GM19043 (cell line): ENCODE measurements at regions not wholly inside any gene's neighbourhood (a gene's known extent, or its start where the extent isn't known, plus 50 kb on each side); places are given as distances from the start of the nearest gene placed in this dataset.

Experiments used
- ATAC-seq: cut with Tn5 transposase; IDR thresholded peaks from one replicate; pipeline ENCODE4 v1.9.1; 2021; ENCODE audit warnings: low read depth; ENCODE audit not compliant: unreplicated experiment

DNA sequence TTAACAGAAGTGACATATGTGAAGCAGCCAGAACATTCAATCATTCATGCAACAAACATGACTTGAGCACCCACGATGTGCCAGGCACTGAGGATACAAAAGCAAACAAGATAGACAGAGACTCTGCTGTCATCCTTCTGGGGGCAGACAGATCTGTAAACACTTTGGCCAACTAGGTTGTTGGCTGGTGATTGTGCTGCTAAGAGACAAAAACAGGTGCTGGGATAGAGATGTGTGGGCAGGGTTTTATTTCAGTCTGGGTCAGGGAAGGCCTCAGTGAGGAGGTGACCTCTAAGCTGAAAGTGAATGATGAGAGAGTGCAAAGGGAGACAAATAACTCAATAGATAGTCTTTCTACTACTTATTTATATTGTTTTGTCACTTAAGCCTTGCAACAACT, 147.0 kb upstream of the VEPH1 start:
- no peak for ATAC-seq

DNA sequence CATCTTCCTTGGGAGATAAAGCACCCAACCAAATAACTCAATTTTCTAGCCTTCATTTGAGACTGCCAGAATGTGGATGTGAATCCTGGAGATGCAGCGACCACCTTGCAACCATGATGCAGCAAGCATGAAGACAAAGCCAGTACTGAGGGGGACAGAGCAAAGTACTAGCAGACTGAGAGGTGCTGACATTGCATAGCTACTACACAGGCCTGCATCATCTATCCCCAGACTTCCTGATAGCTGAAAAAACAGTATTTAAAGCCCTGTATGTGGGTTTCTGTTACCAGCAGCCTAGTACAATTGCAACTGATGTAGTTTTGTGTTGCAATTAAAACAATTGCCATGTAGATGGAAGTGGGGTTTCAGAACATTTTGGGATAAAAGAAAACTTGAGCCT, 146.3 kb upstream of the VEPH1 start:
- no peak for ATAC-seq

DNA sequence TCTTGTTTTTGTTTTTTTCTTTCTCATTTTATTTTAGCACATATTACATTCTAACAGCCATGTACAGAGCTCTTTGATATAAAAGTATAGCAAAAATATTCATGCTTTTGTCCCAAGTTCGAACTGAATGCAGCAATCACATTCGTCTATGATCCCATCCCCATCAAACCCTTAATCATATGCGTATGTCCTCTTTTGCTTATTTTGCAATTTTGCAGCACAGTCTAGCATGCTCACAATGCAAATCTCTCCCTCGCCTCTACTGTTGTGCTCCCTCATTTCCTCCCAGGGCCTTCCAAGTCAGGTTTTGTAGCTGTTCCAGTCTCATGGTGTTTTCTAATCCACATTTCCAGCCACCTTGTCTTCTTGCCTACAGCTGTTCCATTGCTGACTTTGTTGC, 144.6 kb upstream of the VEPH1 start:
- ATAC-seq = no peak

DNA sequence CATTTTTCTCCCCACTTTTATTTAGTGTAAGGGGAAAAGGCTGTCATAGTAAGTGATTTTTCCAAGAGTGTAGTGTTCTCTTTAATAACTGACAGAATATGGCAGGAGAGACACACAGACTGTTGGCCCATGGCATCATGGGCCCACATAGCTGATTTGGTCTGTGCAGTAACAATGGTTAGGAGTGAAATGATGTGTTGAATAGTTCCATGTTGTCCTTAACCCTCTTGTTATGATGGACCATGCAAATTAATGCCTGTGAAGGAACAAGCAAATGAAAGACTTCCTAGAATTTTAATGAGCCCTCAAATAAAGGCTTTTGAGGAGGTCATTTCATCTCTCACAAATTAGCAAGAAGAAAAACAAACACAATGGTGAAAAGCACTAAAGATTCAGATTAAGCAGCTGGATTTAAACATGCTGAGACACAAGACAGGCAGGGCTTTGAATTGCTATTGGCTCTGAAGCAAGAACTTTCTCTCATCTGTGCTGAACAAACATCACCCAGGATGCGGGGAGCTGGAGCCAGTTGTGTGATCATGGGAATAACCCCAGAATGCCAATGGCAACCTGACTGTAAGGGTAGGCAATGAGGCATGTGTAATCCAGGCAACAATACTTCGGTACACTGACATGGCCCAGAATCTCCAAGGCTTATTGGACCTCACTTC, 136.7 kb upstream of the VEPH1 start:
- ATAC-seq = no peak

DNA sequence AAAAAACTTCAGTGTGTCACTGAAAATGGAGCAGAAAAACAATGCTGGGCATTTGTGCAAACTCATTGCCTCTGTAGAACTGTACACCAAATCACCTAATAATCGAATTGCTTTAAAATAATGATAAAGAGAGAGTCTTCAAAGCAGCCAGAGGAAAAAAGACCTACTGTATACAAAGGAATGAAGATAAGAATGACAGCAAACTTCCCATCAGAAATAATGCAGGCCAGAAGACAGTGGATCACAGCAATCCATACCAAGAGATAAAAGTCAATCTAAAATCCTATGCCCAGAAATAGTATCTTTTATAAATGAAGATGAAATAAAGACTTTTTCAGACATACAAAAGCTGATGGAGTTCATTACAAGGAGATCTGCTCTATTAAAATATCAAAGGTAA, 134.7 kb upstream of the VEPH1 start:
- no peak for ATAC-seq

DNA sequence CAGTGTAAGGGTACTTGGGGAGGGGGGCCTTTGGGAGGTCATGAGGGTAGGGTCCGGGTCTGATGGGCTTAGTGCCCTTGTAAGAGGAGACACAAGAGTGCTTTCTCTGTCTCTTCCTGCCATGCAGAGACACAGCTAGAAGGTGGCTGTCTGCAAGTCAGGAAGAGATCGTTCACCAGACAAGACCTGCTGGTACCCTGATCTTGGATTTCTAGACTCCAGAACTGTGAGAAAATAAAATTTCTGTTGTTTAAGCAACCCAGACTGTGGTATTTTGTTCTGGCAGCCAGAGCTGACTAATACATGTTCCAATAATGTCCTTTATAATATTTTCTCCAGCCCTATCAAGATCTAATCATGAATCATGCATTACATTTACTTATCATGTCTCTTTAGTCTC, 130.0 kb upstream of the VEPH1 start:
- ATAC-seq = no peak

DNA sequence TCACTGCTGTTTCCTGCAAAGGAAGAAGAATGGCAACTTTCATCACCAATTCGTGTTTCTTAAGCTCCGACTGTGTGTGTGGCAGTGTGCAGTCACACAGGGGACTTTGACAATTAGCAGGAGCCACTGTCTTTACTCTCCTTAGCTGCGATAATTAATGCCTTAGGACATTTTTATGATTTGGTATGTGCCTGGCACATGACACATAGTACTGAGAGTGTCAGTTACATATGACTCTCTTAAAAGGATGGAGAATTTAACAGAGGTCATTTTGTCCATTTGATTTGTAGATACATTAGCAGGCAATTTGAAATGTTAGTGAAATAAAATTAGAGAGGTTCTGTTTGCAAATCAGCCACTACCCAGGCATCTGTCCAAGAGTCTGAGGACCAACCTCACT, 128.9 kb upstream of the VEPH1 start:
- no peak for ATAC-seq

DNA sequence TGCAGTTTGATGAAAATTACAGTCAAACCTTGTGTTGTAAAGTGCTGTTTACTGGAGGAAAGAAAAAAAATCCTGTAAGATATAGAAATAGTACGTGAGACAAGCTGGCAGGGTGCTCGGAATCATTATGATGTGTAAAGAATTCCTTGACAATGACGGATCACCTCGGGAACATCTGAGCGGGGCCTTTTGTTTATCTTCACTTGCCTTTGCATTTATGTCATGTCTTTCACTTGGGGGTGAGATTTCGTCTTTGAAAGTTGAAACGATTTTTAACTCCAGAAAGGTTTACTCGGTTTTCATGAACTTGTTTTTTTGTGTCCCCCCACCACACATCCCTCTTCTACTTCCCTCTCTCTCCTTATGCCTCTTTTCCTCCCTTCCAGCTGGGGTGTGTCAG, 128.3 kb upstream of the VEPH1 start:
- ATAC-seq = no peak

DNA sequence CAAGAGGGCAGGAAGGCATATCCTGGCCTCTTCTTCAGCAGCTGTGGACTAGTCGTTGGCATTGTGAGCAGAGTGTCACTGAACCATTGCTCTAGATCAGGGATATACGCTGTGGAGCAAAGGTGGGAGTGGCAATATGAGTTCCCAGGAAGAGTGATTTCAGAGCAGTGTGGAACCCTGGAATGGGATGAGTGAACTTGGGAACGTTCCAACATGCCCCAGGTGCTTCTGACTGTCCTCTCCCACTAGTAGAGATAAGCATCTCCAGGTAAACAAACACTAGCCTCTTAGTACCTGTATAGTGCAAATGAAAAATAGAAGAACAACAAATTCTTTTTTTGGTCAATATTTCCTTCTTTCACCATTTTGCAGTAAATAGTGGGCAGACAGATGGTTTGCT, 123.6 kb upstream of the VEPH1 start:
- no peak for ATAC-seq

DNA sequence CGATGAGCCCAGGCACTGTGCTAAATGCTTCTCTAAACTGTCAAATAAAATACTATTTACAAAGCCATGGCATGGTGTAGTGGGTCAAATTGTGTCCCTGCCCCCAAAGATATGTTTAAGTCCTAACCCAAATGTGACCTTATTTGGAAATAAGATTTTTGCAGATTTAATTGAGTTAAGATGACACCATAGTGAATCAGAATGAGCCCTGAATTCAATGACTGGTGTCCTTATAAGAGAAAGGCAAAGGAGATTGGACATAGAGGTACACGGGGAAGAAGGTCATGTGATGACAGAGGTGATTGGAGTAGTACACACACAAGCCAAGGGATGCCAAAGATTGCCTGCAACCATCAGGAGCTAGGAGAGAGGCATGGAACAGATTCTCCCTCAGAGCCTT, 121.6 kb upstream of the VEPH1 start:
- no peak for ATAC-seq

DNA sequence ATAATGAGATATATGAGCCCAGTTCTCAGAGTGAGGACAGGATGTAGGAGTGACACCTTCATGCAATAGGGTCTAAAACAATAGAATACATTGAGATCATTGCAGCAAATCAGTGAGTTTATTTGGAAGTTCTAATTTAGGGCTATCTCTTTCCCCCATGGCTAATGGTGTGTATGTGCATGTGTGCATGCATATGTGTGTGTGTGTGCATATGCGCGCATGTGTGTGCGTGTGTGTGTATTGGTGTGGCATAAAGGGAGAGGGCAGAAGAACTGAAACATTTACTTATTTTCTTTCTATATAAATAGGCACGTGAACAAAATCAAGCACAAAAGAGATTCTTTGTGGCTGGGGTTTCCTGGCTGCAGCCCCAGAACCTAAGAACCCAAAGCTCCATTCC, 115.7 kb upstream of the VEPH1 start:
- ATAC-seq = no peak

DNA sequence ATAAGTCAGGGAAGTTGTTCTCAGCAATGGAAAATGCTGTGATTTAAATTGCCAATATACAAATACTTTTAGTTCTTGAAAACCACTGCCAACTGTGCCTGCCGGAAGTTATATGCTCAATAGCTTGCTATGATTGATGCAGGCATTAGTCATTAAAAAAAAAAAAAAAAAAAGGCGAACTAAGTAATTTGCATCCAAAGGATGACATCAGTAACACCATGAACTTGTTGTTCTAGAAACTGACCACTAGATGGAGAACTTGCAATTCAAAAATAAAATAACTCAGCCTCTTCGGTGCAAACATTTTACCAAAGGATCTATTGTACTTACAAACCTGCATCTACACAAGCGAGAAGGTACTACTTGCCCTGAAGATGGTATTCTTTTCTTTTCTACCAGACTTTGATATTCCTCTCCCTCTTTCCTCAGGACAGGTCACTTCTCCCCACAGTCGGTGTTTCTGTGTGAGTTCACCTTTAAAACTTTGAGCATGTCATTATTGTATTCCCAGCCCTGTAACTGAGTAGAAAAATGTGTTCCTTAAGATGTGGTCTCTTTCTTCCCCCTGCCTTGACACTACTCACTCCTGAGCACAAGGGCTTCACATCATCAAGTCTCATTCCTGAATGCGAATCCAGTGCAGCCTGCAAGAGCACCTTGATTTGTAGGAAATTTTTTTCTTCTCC, 115.0 kb upstream of the VEPH1 start:
- ATAC-seq = peak; percentile 80

DNA sequence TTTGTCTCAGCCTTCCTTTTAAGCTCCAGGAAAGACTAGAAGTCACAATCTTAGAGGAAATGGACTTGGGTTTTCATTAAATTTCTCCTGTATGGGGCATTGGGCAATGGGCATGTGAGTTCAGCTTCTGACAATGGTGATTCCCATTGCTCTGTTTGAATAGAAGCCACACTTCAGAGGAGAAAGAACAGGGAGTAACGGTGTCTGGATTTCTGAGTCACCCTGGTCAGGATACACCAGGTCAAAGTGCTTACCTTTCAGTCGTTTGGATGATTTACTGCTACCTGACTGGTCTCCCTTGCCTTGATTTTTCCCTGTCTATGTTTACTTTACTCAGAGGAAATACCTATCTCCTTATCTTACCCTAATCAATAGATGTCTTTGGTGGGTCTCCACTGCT, 111.7 kb upstream of the VEPH1 start:
- ATAC-seq = no peak

DNA sequence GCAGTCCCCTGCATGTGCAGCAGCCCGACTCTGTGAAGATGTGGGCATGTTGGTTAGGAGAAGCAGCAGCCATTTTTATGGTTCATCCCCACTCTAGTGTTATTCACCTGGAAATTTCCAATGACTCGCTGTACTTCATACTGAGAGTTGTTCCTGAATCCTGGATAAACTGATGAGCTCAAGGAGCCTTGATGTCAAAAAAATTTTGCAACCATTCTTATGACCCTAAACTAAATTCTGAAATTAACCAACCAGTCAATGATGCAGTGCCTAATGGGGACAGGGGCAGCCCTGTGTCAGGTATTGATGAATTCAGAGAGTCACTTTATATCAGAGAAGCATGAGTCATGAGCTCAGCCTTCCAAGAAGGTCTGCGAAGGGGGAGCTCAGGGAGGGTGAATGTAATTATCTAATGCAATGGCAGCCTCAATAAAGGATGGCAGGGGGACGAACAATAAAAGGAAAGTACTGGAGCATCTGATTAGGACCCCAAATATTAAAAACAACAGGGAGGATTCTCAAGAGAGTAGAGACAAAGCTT, 108.4 kb upstream of the VEPH1 start:
- no peak for ATAC-seq

DNA sequence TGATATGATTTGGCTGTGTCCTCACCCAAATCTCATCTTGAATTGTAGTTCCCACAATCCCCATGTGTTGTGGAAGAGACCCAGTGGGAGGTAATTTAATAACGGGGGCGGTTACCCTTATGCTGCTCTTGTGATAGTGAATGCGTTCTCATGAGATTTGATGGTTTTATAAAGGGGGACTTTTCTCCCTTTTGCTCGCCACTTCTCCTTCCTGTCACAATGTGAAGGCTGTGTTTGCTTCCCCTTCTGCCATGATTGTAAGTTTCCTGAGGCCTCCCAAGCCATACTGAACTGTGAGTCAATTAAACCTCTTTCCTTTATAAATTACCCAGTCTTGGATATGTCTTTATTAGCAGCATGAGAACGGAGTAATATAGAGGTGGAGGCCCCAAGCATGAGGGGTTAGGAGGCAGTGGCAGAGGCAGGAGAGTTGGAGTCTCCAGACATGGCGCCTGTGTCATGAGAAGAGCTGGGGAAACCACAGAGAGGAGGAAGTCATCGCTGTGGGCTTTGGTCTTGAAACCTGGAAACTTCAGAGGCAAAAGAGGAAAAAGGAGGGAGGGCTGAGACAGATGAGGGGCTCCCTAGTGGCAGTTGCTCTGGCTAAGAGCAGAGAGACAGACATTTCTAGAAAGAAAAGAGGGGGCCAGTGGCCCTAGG, 107.8 kb upstream of the VEPH1 start:
- ATAC-seq = no peak

DNA sequence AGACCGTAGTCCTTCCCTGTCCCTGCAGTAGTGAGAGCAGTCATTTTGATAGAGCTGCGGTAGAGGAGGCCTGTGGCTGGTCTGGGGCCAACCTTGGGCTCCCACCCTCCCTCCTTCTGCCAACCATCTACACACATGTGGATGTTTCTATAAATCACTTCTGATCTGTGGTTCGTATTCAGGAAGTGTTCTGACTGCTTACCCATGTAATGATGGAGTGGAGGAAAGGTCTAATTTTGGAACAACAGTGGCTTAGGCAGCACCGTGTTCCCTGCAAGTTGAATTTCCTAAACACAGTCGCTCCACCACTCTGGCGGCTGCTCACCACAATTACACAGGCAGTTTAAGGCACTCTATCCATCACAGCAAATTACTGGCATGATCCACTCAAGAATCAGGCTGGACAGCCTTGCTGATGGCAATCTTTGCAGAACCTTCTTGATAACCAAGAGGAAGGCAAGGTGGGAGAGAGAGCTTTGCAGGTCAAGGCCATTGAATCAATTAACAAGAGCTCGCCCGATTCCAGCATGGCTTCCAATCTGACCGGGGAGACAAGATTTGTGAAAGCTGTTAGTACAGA, 104.7 kb upstream of the VEPH1 start:
- ATAC-seq = no peak

DNA sequence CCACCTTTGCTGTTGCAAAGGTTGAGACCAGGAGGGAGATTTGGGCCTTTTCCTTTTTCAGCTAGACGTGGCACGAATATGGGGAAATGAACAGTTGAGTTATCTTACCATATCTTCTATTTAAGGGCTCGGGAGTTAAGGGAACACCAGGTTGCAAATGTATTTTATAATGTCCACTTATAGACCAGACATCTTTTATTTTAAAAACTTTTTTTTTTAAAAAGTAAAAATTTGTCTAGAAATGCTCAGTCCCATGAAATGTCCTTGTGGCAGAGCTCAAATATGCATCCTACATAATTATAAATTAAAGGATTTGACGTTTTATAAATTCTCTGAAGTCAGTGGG, 103.6 kb upstream of the VEPH1 start:
- no peak for ATAC-seq

DNA sequence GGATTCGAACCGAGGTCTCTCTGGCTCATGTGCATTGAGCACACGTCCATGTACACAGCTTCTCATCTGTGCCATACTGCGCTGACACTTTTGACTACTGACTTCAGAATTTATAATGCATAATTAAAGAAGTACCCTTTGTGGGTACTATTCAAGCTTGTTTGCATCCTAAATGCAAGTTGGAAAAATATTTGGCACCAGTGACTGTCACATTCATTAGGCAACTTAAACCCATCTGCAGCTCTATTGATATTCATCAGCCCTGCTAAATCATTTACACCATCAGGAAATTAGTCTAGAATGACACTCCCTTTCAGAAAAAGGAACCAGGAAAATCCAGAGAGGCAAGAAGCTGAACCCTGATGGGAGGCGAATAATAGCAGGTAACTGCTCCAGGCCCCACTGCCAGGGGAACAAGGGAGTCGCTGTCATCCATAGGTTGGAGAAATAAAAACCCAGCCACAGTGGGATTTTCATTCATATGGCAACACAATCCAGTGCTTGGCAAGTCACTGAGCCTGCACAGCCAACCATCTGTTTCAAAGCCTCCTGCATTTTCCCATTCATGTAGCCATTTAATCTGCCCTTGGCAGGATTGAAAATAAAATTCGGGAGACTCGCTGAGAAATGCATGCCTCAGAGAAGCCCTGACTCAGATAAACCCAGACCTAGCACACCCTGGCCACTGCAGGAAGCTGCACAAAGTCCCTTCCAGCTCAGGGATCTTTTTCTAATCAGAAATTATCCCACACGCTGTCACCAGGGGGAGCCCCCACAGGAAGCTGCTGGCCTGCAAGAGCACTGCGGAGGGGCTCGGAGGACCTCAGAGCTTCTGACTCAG, 103.0 kb upstream of the VEPH1 start:
- peak; percentile 90 for ATAC-seq

DNA sequence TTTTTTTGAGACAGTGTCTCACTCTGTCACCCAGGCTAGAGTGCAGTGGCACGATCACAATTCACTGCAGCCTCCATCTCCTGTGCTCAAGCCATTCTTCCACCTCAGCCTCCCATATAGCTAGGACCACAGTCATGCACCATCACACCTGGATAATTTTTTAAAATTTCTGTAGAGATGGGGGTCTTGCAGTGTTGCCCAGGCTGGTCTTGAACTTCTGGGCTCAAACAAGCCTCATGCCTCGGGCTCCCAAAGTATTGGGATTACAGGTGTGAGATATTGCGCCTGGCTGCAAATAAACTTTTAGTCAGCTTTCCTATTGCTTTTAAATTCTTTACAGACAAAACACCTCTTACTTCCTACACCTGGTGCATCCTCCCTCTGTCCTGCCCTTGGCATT, 102.1 kb upstream of the VEPH1 start:
- ATAC-seq = no peak

DNA sequence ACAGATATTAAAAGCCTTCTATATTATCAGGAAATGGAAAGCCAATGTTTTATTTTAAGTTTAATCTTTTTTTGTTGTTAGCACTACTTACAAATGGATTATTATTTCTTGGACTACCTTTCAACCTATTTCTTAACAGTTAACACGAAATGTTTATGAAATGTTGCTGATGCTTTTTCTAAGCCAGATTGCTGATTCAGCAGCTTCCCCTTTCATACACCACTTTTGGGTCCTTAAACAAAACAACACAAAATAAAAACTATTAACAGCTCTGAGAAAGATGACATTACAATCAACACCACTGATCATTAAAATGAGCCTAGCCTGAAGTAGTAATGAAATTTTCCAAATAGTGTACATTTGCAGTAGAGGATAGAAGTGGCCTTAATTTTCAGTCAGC, 99.2 kb upstream of the VEPH1 start:
- no peak for ATAC-seq

DNA sequence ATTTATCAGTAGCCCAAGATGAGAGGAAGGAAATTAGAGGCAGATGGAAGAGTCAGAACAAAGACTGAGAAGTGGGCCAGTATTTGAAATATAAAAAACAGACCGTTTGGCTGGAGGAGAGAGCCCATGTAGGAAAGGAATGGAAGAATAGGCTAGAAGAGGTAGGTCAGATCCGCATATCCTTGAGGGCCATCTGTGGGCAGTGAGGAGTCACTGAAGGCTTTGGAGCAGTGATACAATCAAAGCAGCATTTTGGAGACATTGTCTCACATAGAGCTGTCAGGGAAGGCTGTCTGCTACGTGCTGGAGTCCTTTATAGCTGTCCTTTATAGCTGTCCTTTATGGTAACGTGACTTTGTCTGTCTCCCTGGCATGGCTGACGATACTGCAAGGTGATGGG, 92.0 kb upstream of the VEPH1 start:
- ATAC-seq = no peak
